Vagina (tissue), 2 donors: ENCODE measurements at regions not wholly inside any gene's neighbourhood (a gene's known extent, or its start where the extent isn't known, plus 50 kb on each side); places are given as distances from the start of the nearest gene placed in this dataset.

Source experiments
- POLR2A ChIP-seq, 2 donors: fragments of 450-650 bp; IDR thresholded peaks; one replicate each; pipeline ENCODE4 v1.6.1; 2017; ENCODE audit warnings: antibody characterized with exemption in 2 of 2, mild to moderate bottlenecking in 2 of 2, moderate library complexity in 2 of 2
- TF ChIP-seq, protein P1 (sequence below), 3 experiments: fragments of 450-650 bp in 2 of 3; fragments of 200-600 bp in 1 of 3; sonication (generic) in 1 of 3; IDR thresholded peaks; one replicate each; pipeline ENCODE4 v1.5.1; 2017 to 2019; ENCODE audit warnings: antibody characterized with exemption in 3 of 3, mild to moderate bottlenecking in 2 of 3, moderate library complexity in 2 of 3

DNA sequence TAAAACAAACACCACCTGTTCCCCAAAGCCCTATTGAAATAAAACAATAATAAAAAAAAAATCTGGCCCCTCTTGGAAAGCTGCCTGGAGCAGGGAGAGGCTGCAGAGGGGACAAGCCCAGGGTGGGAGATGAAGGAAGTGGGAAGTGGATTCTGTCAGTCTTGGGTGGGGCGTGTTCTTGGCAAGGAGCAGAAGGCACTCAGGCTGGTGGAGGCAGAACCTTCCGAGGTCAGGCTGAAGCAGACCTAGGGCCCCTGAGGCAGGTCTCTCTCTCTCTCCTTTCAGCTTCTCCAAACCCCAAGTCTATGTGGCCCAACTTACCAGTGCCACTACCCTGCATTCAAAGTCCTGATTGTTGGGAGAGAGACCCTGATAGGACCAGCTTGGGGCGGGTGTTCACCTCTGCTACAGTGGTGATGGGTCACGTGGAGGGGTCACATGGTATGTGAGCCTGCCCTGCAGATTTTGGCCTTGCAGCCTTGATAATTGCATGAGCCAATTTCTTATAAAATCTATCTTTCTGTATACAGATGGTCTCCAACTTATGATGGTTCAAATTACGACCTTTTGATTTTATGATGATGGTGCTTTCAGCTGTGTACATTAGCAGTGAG, 145.4 kb upstream of the C1orf174 start:
- TF ChIP-seq, protein P1, sequence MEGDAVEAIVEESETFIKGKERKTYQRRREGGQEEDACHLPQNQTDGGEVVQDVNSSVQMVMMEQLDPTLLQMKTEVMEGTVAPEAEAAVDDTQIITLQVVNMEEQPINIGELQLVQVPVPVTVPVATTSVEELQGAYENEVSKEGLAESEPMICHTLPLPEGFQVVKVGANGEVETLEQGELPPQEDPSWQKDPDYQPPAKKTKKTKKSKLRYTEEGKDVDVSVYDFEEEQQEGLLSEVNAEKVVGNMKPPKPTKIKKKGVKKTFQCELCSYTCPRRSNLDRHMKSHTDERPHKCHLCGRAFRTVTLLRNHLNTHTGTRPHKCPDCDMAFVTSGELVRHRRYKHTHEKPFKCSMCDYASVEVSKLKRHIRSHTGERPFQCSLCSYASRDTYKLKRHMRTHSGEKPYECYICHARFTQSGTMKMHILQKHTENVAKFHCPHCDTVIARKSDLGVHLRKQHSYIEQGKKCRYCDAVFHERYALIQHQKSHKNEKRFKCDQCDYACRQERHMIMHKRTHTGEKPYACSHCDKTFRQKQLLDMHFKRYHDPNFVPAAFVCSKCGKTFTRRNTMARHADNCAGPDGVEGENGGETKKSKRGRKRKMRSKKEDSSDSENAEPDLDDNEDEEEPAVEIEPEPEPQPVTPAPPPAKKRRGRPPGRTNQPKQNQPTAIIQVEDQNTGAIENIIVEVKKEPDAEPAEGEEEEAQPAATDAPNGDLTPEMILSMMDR (IDR thresholded peaks at IDR 0.05), result no peak
- no peak for TF ChIP-seq POLR2A (IDR thresholded peaks at IDR 0.05)
